HG03558 (cell line): ENCODE measurements at regions not wholly inside any gene's neighbourhood (a gene's known extent, or its start where the extent isn't known, plus 50 kb on each side); places are given as distances from the start of the nearest gene placed in this dataset.

Source experiments
- ATAC-seq: cut with Tn5 transposase; IDR thresholded peaks from one replicate; pipeline ENCODE4 v1.9.1; 2021; ENCODE audit warnings: moderate number of reproducible peaks; ENCODE audit not compliant: unreplicated experiment; ENCODE audit errors: extremely low read depth

- no peak for ATAC-seq
These were observed 137.0 kb downstream of the PLPP3 start for GRCh38 chr1:56442290-56442877.

DNA sequence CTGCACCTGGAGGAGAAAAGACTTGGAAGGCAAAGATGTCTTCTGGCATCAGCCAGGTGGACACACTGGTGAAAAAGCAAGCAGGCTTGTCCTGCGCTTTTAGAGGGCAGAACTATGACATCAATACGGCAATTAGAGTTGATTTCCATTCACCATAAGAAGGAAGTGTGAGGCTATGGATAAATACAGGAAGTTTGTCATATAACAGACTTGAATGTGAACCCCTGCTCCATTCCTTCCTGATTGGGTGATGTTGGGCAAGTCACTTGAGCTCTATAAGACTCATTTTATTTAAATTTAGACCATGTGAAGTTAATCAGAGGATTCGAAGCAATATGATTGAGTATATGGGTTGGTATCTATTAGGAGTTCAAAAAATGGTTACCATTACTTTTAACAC, 137.8 kb downstream of the PLPP3 start:
- ATAC-seq: no peak

GRCh38 chr1:56439610-56440264, 139.6 kb downstream of the PLPP3 start:
- no peak for ATAC-seq

DNA sequence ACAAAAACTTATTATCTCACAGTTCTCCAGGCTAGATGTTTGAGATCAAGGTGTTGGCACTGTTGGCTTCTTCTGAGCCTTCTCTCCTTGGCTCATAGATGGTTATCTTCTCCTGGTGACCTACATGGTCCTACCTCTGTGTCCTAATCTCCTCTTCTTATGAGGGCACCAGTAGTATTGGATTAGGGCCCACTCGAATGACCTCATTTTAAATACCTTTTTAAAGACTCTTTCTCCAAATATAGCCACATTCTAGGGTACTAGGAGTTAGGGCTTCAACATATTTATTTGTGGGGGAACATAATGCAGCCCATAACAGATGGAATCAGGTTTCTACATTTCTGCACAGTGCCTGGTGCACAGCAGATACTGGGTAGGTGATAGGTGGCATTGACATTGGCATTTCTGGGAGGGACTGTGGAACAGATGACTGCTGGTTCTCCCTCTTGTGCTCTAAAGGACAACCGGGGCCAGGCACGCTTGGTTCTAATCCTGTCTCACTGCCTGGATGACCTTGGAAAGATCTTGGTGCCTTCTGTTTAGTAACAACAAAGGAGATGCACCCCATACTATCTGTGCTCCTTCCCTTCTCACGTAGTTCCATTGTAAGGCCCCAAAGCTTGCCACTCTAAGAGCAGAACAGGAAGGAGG, 140.3 kb downstream of the PLPP3 start:
- ATAC-seq: no peak

- ATAC-seq: no peak
These were observed 141.4 kb downstream of the PLPP3 start for GRCh38 chr1:56437959-56438358.

DNA sequence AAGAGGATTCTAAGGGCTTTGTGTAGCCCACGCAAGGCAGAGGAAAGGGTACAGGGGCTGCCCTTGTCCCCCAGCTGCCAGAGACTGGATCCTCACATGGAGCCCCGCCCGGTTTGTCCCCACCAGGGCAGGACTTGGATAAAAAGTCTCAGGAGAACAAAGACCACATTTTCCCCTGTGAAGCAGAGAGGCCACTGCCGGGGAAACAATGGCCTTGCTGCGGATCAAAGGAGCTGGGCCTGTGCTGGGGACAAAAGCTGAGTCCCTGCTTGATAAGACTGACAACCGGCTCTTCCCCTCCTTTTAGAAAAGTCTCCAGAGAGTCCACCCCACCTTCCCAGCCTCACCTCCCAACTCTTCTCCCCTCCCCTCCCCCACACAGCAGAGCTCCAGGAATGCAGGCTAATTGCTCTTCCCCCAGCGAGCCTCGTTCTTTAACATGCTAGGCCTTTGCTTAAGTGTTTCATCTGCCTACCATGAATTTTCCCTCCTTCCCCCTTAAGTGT, 142.4 kb downstream of the PLPP3 start:
- ATAC-seq: no peak

DNA sequence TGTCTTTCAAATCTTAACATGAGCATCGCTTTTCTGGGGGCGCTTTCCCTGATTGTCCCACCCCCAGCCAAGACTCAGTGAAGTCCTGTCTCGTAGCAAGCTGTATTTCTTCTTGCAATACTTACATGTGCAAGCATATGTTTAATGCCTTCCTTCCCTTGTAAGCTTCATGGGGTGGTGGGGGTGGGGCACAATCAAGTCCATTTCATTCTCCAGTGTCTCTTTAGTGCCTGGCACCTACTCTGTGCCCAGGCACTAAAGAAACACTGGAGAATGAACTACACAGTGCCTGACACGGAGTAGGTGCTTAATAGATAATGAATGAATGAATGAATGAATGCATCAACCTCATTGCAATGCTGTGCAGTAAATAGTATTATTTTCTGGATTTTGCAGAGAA, 143.1 kb downstream of the PLPP3 start:
- ATAC-seq: no peak

- no peak for ATAC-seq
These were observed 143.7 kb downstream of the PLPP3 start for GRCh38 chr1:56435434-56436262.

DNA sequence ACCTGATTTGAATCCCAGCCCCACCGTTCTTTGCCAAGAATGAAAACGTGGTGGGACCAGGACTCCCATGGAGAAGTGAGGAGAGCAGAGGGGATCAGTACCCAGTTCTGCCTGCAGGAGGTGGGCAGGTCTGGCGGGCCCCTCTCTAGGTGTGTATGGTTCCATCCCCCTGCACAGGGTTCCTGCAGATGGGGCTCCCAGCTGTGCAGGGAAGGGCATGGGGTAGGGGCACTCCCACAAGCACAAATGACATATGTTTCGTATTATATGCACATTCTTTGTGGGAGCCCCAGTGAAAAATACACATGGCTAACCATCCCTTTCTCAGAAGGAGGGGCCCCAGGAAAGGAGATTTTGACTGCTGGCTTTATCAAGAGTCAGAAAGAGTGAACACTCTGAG, 144.6 kb downstream of the PLPP3 start:
- no peak for ATAC-seq

- ATAC-seq: no peak
These were observed 145.3 kb downstream of the PLPP3 start for GRCh38 chr1:56434025-56434424.

DNA sequence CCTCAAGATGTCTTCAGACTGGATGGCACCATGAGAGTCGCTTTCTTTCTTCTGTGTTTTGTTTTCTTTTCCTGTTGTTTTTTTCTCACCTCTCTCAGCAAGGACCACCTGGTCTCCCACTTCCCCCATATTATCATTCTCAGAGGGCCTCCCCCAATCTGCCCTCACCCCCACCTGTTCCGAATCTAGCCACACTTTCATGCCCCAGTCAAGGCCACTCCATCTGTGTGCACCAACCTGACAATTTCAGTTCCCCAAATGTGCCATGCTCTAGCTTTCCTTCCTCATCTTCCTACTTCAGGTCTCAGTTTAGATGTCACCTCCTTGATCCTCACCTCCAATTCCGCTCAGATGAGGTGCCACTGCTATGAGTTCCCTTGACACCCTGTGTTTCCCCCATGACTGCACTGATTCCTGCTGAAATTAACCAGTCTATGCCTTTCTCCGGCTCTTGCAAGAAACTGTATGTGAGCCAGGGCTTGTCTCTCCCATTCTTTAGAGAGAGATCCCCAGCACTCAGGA, 146.2 kb downstream of the PLPP3 start:
- no peak for ATAC-seq

GRCh38 chr1:56432166-56432971, 147.0 kb downstream of the PLPP3 start:
- ATAC-seq: no peak

DNA sequence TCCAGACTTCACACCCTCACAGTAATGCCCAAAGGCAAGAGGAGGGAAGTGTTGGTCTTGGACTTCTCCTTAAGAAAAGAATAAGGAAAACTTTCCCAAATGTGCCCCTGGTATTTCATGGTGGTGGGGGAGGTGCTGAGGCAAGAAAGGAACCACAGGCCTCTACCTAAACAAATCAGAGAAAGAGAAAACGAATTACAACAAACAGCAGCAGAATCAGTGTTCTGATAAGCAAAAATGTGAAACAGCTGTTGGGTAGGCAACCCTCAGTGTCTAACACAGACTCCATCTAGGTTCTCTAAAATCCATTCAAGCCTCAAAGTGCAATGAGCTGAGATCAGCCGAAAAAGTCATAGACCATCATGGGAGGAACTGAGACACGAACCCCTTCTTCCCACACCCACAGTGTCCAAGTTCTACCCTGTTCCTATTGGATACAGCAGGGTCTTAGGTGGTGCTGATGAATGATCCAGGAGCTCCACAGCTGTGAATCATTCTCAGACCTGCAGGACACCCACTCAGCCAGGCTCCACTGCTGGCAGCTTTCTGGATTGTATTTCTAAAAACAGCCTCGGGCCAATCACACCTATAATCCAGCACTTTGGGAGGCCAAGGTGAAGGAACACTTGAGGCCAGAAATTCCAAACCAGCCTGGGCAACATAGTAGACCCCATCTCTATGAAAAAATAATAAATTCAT, 149.1 kb downstream of the PLPP3 start:
- no peak for ATAC-seq

- ATAC-seq: no peak
These were observed 150.1 kb downstream of the PLPP3 start for GRCh38 chr1:56429288-56429687.

- ATAC-seq: no peak
These were observed 152.6 kb downstream of the PLPP3 start for GRCh38 chr1:56426587-56427381.

DNA sequence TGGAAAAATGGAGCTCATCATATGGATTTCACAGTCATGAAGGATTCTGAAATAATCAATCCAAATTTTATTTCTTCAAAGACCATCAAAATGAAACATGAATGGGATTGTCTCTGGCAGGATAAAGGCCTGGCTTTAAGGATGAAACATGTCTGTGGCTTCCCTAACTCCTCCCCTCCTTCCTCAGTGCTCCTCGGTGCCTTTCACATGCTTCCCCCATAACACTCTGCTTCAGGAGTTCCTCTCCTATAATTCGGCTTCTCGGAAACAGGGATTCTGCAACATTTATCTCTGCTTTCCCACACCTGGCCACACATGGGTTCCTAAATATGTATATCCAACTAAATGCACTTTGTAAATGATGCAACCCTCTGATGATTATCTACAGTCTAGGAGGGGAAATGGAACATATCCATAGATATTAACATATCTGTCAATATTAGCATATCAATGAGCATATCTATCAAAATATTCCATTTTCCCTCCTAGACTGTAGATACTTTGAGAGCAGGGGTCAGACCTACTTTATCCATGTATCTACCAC, 153.8 kb downstream of the PLPP3 start:
- ATAC-seq: no peak

DNA sequence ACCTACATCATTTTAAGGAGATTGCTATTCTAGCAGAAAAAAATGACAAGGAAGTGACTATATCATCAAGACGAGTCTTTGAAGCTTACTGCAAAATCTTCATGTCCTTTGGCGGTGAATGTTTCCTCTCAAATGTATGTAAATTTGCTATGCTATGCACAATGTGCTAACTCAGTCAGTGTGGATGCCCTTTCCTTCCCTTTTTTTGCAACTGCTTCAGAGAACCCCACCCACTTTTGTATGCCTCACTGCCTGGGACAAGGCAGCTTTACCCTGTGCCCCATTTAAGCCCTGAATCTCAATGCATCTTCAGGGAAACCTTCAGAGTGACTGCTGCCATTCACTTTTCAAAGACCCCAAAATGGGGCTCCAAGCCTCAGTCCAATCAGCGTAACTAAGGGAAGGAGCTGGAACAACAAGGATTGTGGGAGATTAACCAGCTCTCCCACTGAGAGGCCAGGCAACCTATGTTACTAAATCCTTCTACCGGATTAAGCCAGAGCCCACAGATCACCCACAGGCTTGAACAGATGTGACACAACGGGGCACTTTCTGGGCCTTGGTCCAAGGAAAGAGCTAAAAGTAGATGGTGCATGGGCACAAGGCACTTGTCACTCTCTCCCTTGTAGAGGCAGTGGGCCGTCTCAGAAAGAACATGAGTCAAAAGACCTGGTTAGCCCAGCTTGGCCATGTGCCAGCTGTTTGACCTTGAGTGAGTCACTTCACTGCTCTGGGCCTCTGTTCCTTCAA, 154.4 kb downstream of the PLPP3 start:
- ATAC-seq: no peak
